ENCODE measurements at regions not wholly inside any gene's neighbourhood (a gene's known extent, or its start where the extent isn't known, plus 50 kb on each side); places are given as distances from the start of the nearest gene placed in this dataset.
A peak's percentile ranks its signal among the peaks of the same experiment; 100 is the strongest.
"Not testable (repeated sequence)": the region's sequence is repeated elsewhere in the genome, so short reads cannot be mapped to it uniquely, and the experiment has no call there.

DNA sequence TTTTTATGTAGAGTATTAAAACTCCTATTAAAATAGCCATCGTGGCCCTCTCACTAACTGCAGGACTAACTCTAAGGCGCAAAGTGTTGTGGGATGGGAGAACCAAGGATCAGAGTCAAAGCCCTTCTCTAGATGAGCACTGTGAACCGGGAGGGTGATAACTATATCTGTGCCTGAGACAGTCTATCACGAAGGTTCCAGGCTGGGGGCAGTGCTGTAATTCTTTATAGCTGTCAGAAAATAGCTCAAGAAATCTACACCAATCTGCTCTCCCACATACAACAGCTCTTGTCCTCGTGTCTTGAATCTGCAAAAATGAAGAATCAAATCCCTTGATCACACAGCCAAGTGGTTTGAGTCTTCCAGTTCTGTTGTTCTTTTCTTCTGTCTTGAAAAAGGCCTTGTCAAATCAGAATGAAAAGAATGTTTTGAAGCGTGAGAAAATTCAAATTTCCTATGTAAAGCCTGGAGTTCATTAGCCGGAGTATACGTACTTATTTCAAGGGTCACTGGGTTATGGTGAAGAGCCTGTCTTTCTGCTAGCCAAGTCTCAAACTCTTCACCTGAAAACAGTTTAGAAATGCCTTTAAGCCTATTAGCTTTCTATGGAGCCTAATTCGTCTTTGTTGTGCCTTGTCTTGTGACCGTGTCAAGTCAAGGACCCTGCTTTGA, 185.3 kb upstream of the NECTIN3 start:
- Histone ChIP-seq H3K27me3 (no peaks in the 10 kb centered on the region), H3K9me3 (replicated peaks) (no peaks in the 10 kb centered on the region), H3K4me3 (no peak overlapping the region), H3K27ac (no peak overlapping the region), H3K36me3 (no peaks in the 10 kb centered on the region), H3K4me1 (no peaks in the 10 kb centered on the region)
- DNase-seq = no peak

- Histone ChIP-seq H3K4me3 (no peak overlapping the region), H3K36me3 (no peaks in the 10 kb centered on the region)
- no peak for DNase-seq
Measured at GRCh38 chr3:110887176-110887575, 184.4 kb upstream of the NECTIN3 start.

GRCh38 chr3:110888625-110889375, 182.8 kb upstream of the NECTIN3 start:
- H3K36me3 ChIP-seq; H3K4me1 ChIP-seq; H3K27ac ChIP-seq; DNase-seq; H3K27me3 ChIP-seq; H3K4me3 ChIP-seq; H3K9me3 ChIP-seq (replicated peaks): not testable (repeated sequence)

More at GRCh38 chr3:110887176-110887575, 184.4 kb upstream of the NECTIN3 start:
- H3K27ac ChIP-seq = no peak overlapping the region
- H3K27me3 ChIP-seq = no peaks in the 10 kb centered on the region
- no peaks in the 10 kb centered on the region for H3K4me1 ChIP-seq
- no peaks in the 10 kb centered on the region for H3K9me3 ChIP-seq (replicated peaks)

DNA sequence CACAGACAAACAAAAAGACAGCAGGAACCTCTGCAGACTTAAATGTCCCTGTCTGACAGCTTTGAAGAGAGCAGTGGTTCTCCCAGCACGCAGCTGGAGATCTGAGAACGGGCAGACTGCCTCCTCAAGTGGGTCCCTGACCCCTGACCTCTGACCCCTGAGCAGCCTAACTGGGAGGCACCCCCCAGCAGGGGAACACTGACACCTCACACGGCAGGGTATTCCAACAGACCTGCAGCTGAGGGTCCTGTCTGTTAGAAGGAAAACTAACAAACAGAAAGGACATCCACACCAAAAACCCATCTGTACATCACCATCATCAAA, 182.3 kb upstream of the NECTIN3 start:
- not testable (repeated sequence) for H3K9me3 ChIP-seq (replicated peaks); DNase-seq; H3K36me3 ChIP-seq; H3K27ac ChIP-seq; H3K4me1 ChIP-seq; H3K27me3 ChIP-seq; H3K4me3 ChIP-seq

- peaks cover 3% of the 10 kb centered on the region; the same call in 1 of the 2 replicates for H3K9me3 ChIP-seq (replicated peaks)
- H3K27ac ChIP-seq = no peak overlapping the region
- H3K36me3 ChIP-seq = no peaks in the 10 kb centered on the region
- no peaks in the 10 kb centered on the region for H3K27me3 ChIP-seq
- H3K4me3 ChIP-seq = no peak overlapping the region
- no peak for DNase-seq
- no peaks in the 10 kb centered on the region for H3K4me1 ChIP-seq
Measured at GRCh38 chr3:110894574-110894973, 177.0 kb upstream of the NECTIN3 start.

DNA sequence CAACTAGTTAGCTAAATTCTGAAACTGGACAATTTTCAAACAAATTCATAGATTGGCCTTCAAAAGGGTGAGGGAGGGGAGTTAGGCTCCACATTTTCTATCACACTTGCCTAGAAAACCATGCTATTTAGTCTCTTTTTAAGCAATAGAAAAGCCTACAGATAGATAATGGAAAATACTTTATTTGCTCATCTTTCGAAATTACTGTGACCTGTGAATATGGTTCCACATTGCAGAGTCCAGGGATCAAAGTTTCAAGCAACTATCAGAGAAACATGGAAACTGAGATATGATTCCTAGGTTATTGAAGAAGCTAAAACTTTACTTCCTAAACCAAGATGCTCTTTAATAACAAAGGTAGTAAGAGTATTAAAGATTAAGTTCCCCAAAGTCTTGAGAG, 176.6 kb upstream of the NECTIN3 start:
- DNase-seq = no peak
- Histone ChIP-seq H3K36me3 (no peaks in the 10 kb centered on the region), H3K9me3 (replicated peaks) (peaks cover 3% of the 10 kb centered on the region; the same call in 1 of the 2 replicates), H3K4me3 (no peak overlapping the region), H3K27me3 (no peaks in the 10 kb centered on the region), H3K4me1 (no peaks in the 10 kb centered on the region), H3K27ac (no peak overlapping the region)

- no peak for DNase-seq
- Histone ChIP-seq H3K27me3 (no peaks in the 10 kb centered on the region), H3K27ac (no peak overlapping the region), H3K36me3 (no peaks in the 10 kb centered on the region), H3K4me1 (no peaks in the 10 kb centered on the region), H3K4me3 (no peak overlapping the region), H3K9me3 (replicated peaks) (peaks cover 3% of the 10 kb centered on the region; the same call in 1 of the 2 replicates)
Measured at GRCh38 chr3:110897046-110897445, 174.6 kb upstream of the NECTIN3 start.

DNA sequence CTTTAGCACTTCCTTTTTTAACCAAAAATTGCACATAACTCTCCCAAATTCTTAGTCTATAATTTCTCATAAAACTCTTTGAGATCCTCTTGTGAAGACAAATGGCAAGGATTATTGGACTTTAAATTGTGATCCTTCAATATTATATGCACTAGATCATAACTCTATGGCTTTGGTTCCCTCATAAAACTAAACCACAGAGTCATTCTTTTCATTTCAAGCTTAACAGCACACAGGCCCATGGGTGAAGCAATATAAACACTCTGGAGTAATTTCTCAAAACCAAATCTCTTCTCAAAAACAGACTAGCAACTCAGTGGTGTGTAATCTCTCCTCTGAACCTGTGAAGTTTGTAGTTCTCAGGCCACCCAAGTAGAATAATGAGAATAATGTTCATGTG, 171.0 kb upstream of the NECTIN3 start:
- Histone ChIP-seq H3K4me3 (no peak overlapping the region), H3K4me1 (0 out of 2 replicates have a peak, but pooled peaks cover 4% of the 10 kb centered on the region), H3K36me3 (no peaks in the 10 kb centered on the region), H3K27ac (no peak overlapping the region), H3K9me3 (replicated peaks) (peaks cover 3% of the 10 kb centered on the region; the same call in 1 of the 2 replicates), H3K27me3 (no peaks in the 10 kb centered on the region)
- DNase-seq = peak in 1 of 2 experiments; percentile 59

DNA sequence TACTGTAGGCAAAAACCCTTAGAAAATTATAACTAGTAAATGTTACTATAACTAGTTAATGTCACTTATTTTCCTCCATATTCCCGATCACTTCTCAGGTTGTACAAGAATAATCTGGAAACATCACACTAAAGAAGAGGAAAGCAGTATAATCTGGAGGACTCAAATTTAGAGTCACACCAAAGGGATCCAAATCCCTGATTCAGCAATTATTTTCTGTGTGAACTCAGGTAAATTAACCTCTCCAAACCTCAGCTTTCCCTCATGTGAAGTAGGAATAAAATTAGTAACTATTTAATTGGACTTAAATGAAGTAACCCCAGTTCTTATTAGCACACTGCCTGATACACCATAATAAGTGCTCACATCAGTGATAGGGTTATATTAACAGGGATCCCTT, 170.1 kb upstream of the NECTIN3 start:
- no peak overlapping the region for H3K4me3 ChIP-seq
- no peaks in the 10 kb centered on the region for H3K27me3 ChIP-seq
- H3K36me3 ChIP-seq = no peaks in the 10 kb centered on the region
- no peak overlapping the region for H3K27ac ChIP-seq
- H3K4me1 ChIP-seq = 0 out of 2 replicates have a peak, but pooled peaks cover 4% of the 10 kb centered on the region
- DNase-seq = no peak
- peaks cover 3% of the 10 kb centered on the region; the same call in 1 of the 2 replicates for H3K9me3 ChIP-seq (replicated peaks)

DNA sequence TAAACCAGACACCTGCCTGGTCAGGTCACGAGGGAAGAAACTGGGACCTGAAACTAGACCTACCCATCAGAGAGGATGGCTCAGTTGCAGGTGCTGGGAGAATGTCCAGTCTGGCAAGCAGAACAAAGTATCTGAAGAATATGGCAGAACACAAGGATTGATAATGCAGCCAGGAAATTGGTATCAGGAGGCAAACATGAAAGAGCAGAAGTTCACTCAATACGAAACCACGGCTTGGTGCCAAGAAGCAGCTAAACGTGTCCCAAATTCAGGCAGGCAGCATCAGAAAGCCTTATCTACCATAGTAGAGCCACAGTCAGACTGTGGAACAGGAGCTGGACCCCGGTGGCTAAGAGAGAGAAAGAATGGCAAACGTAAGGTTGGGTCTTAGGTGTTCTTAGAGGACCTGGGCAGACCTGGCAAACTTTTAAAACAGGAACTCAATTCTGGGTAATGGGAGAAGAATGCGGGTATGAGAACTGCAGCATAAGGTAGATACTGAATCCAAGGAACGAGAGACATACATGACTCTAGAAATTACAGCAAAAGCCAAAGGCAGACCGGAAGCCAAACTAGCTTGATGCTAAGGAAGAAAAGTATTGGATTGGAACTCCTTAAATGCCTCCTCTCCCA, 169.0 kb upstream of the NECTIN3 start:
- Histone ChIP-seq H3K27ac (no peak overlapping the region), H3K4me1 (0 out of 2 replicates have a peak, but pooled peaks cover 4% of the 10 kb centered on the region), H3K27me3 (no peaks in the 10 kb centered on the region), H3K4me3 (no peak overlapping the region), H3K9me3 (replicated peaks) (peaks cover 3% of the 10 kb centered on the region; the same call in 1 of the 2 replicates), H3K36me3 (no peaks in the 10 kb centered on the region)
- DNase-seq = no peak

GRCh38 chr3:110903771-110904519, 167.7 kb upstream of the NECTIN3 start:
- H3K27me3 ChIP-seq = no peaks in the 10 kb centered on the region
- H3K27ac ChIP-seq = no peak overlapping the region
- H3K4me3 ChIP-seq = no peak overlapping the region
- no peaks in the 10 kb centered on the region for H3K9me3 ChIP-seq (replicated peaks)
- no peaks in the 10 kb centered on the region for H3K36me3 ChIP-seq
- DNase-seq = no peak
- H3K4me1 ChIP-seq = 0 out of 2 replicates have a peak, but pooled peaks cover 4% of the 10 kb centered on the region

- no peaks in the 10 kb centered on the region for H3K9me3 ChIP-seq (replicated peaks)
- DNase-seq = no peak
- no peak overlapping the region for H3K27ac ChIP-seq
- H3K27me3 ChIP-seq = no peaks in the 10 kb centered on the region
- no peaks in the 10 kb centered on the region for H3K36me3 ChIP-seq
- no peak overlapping the region for H3K4me3 ChIP-seq
- H3K4me1 ChIP-seq = 0 out of 2 replicates have a peak, but pooled peaks cover 4% of the 10 kb centered on the region
Measured at GRCh38 chr3:110904520-110904890, 167.1 kb upstream of the NECTIN3 start.

DNA sequence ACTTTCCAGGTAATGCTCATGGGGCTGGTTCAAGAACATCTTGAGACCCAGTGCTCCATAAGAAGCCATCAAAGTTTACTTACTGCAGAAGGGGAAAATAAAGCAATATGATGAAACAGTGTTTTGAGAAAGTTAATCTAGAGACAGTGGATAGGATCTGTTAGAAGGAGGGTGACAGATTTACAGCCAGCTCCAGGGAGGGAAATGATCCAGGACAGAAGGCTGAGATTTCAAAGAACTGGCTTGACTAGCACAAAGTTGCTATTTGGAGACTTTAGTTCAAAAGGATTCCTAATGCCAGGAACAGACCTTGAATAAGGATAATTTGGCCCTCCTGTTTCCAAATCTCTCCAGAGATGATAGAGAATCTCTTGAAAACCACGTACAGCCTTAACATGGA, 166.5 kb upstream of the NECTIN3 start:
- no peak for DNase-seq
- Histone ChIP-seq H3K4me3 (no peak overlapping the region), H3K27me3 (no peaks in the 10 kb centered on the region), H3K36me3 (no peaks in the 10 kb centered on the region), H3K27ac (no peak overlapping the region), H3K4me1 (0 out of 2 replicates have a peak, but pooled peaks cover 4% of the 10 kb centered on the region), H3K9me3 (replicated peaks) (no peaks in the 10 kb centered on the region)

GRCh38 chr3:110909839-110910238, 161.8 kb upstream of the NECTIN3 start:
- no peaks in the 10 kb centered on the region for H3K4me1 ChIP-seq
- DNase-seq = no peak
- no peak overlapping the region for H3K4me3 ChIP-seq
- H3K27me3 ChIP-seq = no peaks in the 10 kb centered on the region
- no peak overlapping the region for H3K27ac ChIP-seq
- no peaks in the 10 kb centered on the region for H3K36me3 ChIP-seq
- no peaks in the 10 kb centered on the region for H3K9me3 ChIP-seq (replicated peaks)

Measured in SJCRH30 (cell line).